GM18517 (cell line): ENCODE measurements at regions not wholly inside any gene's neighbourhood (a gene's known extent, or its start where the extent isn't known, plus 50 kb on each side); places are given as distances from the start of the nearest gene placed in this dataset.
"Not testable (repeated sequence)": the region's sequence is repeated elsewhere in the genome, so short reads cannot be mapped to it uniquely, and the experiment has no call there.

Experiments
- ATAC-seq: cut with Tn5 transposase; IDR thresholded peaks from one replicate; pipeline ENCODE4 v1.9.1; 2021; ENCODE audit warnings: mild to moderate bottlenecking, moderate library complexity; ENCODE audit not compliant: unreplicated experiment

GRCh38 chr18:41899535-41899934 is 55.5 kb upstream of the PIK3C3 start:
- ATAC-seq = no peak

- ATAC-seq = no peak
Measured at GRCh38 chr18:41893432-41893831, 61.6 kb upstream of the PIK3C3 start.

GRCh38 chr18:41887100-41887499 is 67.9 kb upstream of the PIK3C3 start:
- ATAC-seq = no peak

- no peak for ATAC-seq
Measured at GRCh38 chr18:41886126-41886807, 68.8 kb upstream of the PIK3C3 start.

GRCh38 chr18:41881285-41881684 is 73.7 kb upstream of the PIK3C3 start:
- ATAC-seq = no peak

- ATAC-seq = no peak
Measured at GRCh38 chr18:41879256-41879655, 75.8 kb upstream of the PIK3C3 start.

GRCh38 chr18:41875094-41875780 is 79.8 kb upstream of the PIK3C3 start:
- no peak for ATAC-seq

GRCh38 chr18:41873730-41874129 is 81.3 kb upstream of the PIK3C3 start:
- no peak for ATAC-seq

- ATAC-seq = no peak
Measured at GRCh38 chr18:41872206-41872605, 82.8 kb upstream of the PIK3C3 start.

GRCh38 chr18:41871229-41872000 is 83.6 kb upstream of the PIK3C3 start:
- no peak for ATAC-seq

GRCh38 chr18:41870817-41871216 is 84.2 kb upstream of the PIK3C3 start:
- ATAC-seq = no peak

GRCh38 chr18:41870191-41870590 is 84.8 kb upstream of the PIK3C3 start:
- no peak for ATAC-seq

GRCh38 chr18:41865796-41866195 is 89.2 kb upstream of the PIK3C3 start:
- ATAC-seq = not testable (repeated sequence)

- ATAC-seq = no peak
Measured at GRCh38 chr18:41864216-41864615, 90.8 kb upstream of the PIK3C3 start.

GRCh38 chr18:41862921-41863320 is 92.1 kb upstream of the PIK3C3 start:
- ATAC-seq = no peak

GRCh38 chr18:41860987-41861386 is 94.0 kb upstream of the PIK3C3 start:
- ATAC-seq = no peak

GRCh38 chr18:41858761-41859555 is 96.1 kb upstream of the PIK3C3 start:
- no peak for ATAC-seq

GRCh38 chr18:41853280-41853679 is 101.8 kb upstream of the PIK3C3 start:
- ATAC-seq = no peak

GRCh38 chr18:41850781-41851180 is 104.3 kb upstream of the PIK3C3 start:
- ATAC-seq = no peak

GRCh38 chr18:41849632-41850031 is 105.4 kb upstream of the PIK3C3 start:
- ATAC-seq = no peak

- ATAC-seq = no peak
Measured at GRCh38 chr18:41845563-41845962, 109.5 kb upstream of the PIK3C3 start.
